ENCODE measurements at regions not wholly inside any gene's neighbourhood (a gene's known extent, or its start where the extent isn't known, plus 50 kb on each side); places are given as distances from the start of the nearest gene placed in this dataset.

DNA sequence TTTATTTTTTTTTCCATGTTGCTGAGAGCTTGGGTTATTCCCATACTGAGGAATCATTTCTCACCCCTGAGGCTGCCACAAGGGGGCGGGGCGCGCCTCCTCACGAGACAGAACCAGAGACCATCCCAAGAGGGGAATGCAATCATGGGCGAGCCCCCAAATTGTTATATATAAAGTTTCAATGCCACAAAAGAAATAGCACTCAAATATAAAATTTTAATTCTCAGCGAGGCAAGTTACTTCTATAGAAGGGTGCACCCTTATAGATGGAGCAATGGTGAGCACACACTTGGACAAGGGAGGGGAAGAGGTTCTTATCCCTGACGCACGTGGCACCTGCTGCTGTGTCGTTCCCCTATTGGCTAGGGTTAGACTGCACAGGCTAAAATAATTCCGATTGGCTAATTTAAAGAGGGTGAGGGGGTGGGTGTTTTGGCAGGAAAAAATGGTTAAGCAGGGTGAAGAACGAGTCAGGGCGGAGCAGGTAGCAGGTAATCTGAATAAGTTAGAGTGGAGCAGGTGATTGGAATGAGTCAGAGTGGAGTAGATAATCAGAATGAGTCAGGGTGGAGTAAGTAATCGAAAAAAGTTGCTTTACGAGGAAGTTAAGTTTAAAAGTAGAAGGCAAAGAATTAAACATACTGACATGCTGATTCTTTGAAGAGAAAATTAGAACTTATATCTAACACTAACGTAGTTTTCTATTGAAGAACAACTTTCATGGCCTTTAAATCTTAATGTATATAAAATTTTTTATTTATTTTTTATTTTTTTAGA lies 177.5 kb downstream of the MTCL1 start:
- TF ChIP-seq ZNF8 (CRISPR knock-in tag; IDR thresholded peaks at IDR 0.05) (no peak), OSR1 (CRISPR knock-in tag; IDR thresholded peaks at IDR 0.05) (no peak), SNAI2 (CRISPR knock-in tag; IDR thresholded peaks at IDR 0.05) (no peak), CSDC2 (CRISPR knock-in tag; IDR thresholded peaks at IDR 0.05) (no peak), ISL1 (CRISPR knock-in tag; IDR thresholded peaks at IDR 0.05) (no peak), ARNTL (CRISPR knock-in tag; IDR thresholded peaks at IDR 0.05; ENCODE audit: borderline replicate concordance, low read depth) (no peak), ZFP30 (CRISPR knock-in tag; IDR thresholded peaks at IDR 0.05) (no peak), ZC3H10 (CRISPR knock-in tag; IDR thresholded peaks at IDR 0.05) (no peak), TOX (CRISPR knock-in tag; IDR thresholded peaks at IDR 0.05; ENCODE audit: borderline replicate concordance) (no peak), ZNF70 (CRISPR knock-in tag; IDR thresholded peaks at IDR 0.05) (no peak), TCF4 (CRISPR knock-in tag; IDR thresholded peaks at IDR 0.05; ENCODE audit: borderline replicate concordance) (no peak), ZNF565 (CRISPR knock-in tag; conservative IDR thresholded peaks at IDR 0.05; ENCODE audit: low read depth) (no peak), BACH2 (CRISPR knock-in tag; IDR thresholded peaks at IDR 0.05; ENCODE audit: borderline replicate concordance) (no peak), ZFP3 (CRISPR knock-in tag; IDR thresholded peaks at IDR 0.05) (no peak)
- TF ChIP-seq, protein P1, sequence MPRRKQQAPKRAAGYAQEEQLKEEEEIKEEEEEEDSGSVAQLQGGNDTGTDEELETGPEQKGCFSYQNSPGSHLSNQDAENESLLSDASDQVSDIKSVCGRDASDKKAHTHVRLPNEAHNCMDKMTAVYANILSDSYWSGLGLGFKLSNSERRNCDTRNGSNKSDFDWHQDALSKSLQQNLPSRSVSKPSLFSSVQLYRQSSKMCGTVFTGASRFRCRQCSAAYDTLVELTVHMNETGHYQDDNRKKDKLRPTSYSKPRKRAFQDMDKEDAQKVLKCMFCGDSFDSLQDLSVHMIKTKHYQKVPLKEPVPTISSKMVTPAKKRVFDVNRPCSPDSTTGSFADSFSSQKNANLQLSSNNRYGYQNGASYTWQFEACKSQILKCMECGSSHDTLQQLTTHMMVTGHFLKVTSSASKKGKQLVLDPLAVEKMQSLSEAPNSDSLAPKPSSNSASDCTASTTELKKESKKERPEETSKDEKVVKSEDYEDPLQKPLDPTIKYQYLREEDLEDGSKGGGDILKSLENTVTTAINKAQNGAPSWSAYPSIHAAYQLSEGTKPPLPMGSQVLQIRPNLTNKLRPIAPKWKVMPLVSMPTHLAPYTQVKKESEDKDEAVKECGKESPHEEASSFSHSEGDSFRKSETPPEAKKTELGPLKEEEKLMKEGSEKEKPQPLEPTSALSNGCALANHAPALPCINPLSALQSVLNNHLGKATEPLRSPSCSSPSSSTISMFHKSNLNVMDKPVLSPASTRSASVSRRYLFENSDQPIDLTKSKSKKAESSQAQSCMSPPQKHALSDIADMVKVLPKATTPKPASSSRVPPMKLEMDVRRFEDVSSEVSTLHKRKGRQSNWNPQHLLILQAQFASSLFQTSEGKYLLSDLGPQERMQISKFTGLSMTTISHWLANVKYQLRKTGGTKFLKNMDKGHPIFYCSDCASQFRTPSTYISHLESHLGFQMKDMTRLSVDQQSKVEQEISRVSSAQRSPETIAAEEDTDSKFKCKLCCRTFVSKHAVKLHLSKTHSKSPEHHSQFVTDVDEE (CRISPR knock-in tag; IDR thresholded peaks at IDR 0.05) = no peak
- TF ChIP-seq, protein P2, sequence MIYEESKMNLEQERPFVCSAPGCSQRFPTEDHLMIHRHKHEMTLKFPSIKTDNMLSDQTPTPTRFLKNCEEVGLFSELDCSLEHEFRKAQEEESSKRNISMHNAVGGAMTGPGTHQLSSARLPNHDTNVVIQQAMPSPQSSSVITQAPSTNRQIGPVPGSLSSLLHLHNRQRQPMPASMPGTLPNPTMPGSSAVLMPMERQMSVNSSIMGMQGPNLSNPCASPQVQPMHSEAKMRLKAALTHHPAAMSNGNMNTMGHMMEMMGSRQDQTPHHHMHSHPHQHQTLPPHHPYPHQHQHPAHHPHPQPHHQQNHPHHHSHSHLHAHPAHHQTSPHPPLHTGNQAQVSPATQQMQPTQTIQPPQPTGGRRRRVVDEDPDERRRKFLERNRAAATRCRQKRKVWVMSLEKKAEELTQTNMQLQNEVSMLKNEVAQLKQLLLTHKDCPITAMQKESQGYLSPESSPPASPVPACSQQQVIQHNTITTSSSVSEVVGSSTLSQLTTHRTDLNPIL (CRISPR knock-in tag; IDR thresholded peaks at IDR 0.05; ENCODE audit: low read depth) = no peak
- TF ChIP-seq, protein P3, sequence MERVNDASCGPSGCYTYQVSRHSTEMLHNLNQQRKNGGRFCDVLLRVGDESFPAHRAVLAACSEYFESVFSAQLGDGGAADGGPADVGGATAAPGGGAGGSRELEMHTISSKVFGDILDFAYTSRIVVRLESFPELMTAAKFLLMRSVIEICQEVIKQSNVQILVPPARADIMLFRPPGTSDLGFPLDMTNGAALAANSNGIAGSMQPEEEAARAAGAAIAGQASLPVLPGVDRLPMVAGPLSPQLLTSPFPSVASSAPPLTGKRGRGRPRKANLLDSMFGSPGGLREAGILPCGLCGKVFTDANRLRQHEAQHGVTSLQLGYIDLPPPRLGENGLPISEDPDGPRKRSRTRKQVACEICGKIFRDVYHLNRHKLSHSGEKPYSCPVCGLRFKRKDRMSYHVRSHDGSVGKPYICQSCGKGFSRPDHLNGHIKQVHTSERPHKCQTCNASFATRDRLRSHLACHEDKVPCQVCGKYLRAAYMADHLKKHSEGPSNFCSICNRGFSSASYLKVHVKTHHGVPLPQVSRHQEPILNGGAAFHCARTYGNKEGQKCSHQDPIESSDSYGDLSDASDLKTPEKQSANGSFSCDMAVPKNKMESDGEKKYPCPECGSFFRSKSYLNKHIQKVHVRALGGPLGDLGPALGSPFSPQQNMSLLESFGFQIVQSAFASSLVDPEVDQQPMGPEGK (CRISPR knock-in tag; IDR thresholded peaks at IDR 0.05; ENCODE audit: borderline replicate concordance) = no peak
- TF ChIP-seq, protein P4, sequence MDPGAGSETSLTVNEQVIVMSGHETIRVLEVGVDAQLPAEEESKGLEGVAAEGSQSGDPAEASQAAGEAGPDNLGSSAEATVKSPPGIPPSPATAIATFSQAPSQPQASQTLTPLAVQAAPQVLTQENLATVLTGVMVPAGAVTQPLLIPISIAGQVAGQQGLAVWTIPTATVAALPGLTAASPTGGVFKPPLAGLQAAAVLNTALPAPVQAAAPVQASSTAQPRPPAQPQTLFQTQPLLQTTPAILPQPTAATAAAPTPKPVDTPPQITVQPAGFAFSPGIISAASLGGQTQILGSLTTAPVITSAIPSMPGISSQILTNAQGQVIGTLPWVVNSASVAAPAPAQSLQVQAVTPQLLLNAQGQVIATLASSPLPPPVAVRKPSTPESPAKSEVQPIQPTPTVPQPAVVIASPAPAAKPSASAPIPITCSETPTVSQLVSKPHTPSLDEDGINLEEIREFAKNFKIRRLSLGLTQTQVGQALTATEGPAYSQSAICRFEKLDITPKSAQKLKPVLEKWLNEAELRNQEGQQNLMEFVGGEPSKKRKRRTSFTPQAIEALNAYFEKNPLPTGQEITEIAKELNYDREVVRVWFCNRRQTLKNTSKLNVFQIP (CRISPR knock-in tag; IDR thresholded peaks at IDR 0.05; ENCODE audit: borderline replicate concordance, low read depth) = no peak
- TF ChIP-seq, protein P5, sequence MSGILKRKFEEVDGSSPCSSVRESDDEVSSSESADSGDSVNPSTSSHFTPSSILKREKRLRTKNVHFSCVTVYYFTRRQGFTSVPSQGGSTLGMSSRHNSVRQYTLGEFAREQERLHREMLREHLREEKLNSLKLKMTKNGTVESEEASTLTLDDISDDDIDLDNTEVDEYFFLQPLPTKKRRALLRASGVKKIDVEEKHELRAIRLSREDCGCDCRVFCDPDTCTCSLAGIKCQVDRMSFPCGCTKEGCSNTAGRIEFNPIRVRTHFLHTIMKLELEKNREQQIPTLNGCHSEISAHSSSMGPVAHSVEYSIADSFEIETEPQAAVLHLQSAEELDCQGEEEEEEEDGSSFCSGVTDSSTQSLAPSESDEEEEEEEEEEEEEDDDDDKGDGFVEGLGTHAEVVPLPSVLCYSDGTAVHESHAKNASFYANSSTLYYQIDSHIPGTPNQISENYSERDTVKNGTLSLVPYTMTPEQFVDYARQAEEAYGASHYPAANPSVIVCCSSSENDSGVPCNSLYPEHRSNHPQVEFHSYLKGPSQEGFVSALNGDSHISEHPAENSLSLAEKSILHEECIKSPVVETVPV (CRISPR knock-in tag; IDR thresholded peaks at IDR 0.05) = no peak
- ATAC-seq = no peak

DNA sequence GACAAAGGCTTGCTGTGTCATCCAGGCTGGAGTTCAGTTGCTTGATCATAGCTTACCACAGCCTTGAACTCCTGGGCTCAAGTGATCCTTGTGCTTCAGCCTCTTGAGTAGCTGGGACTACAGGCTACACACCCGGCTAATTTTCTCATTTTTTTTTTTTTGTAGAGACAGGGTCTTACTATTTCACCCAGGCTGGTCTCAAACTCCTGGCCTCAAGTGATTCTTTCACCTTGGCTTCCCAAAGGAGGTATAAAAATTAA lies 178.0 kb downstream of the MTCL1 start:
- no peak for ATAC-seq
- TF ChIP-seq ZNF70 (CRISPR knock-in tag; IDR thresholded peaks at IDR 0.05) (no peak), CSDC2 (CRISPR knock-in tag; IDR thresholded peaks at IDR 0.05) (no peak), TOX (CRISPR knock-in tag; IDR thresholded peaks at IDR 0.05; ENCODE audit: borderline replicate concordance) (no peak), ZNF565 (CRISPR knock-in tag; conservative IDR thresholded peaks at IDR 0.05; ENCODE audit: low read depth) (no peak), BACH2 (CRISPR knock-in tag; IDR thresholded peaks at IDR 0.05; ENCODE audit: borderline replicate concordance) (no peak), ZFP3 (CRISPR knock-in tag; IDR thresholded peaks at IDR 0.05) (no peak), ZNF8 (CRISPR knock-in tag; IDR thresholded peaks at IDR 0.05) (no peak), TCF4 (CRISPR knock-in tag; IDR thresholded peaks at IDR 0.05; ENCODE audit: borderline replicate concordance) (no peak), RARB (CRISPR knock-in tag; IDR thresholded peaks at IDR 0.05) (no peak), ARNTL (CRISPR knock-in tag; IDR thresholded peaks at IDR 0.05; ENCODE audit: borderline replicate concordance, low read depth) (no peak), ZFP30 (CRISPR knock-in tag; IDR thresholded peaks at IDR 0.05) (no peak), ISL1 (CRISPR knock-in tag; IDR thresholded peaks at IDR 0.05) (no peak), ZC3H10 (CRISPR knock-in tag; IDR thresholded peaks at IDR 0.05) (no peak)
- TF ChIP-seq, protein P5 (CRISPR knock-in tag; IDR thresholded peaks at IDR 0.05) = no peak
- TF ChIP-seq, protein P2 (CRISPR knock-in tag; IDR thresholded peaks at IDR 0.05; ENCODE audit: low read depth) = no peak
- TF ChIP-seq, protein P1 (CRISPR knock-in tag; IDR thresholded peaks at IDR 0.05) = no peak

Measured in SK-N-SH treated with all-trans-retinoic acid at 6 μM for 48 hours (cell line).